ENCODE measurements at regions not wholly inside any gene's neighbourhood (a gene's known extent, or its start where the extent isn't known, plus 50 kb on each side); places are given as distances from the start of the nearest gene placed in this dataset.
"Not testable (repeated sequence)": the region's sequence is repeated elsewhere in the genome, so short reads cannot be mapped to it uniquely, and the experiment has no call there.

- H4K20me1 ChIP-seq (ENCODE audit: insufficient read depth, low read length); H3K9ac ChIP-seq (ENCODE audit: low read depth, low read length); H3K56ac ChIP-seq (ENCODE audit: extremely low read depth, insufficient read depth, low read length); H3K4me1 ChIP-seq (ENCODE audit: control insufficient read depth, insufficient read depth, low read length); H3K4me2 ChIP-seq (ENCODE audit: low read depth, low read length); H3K14ac ChIP-seq (replicated peaks; ENCODE audit: low read depth, low read length); H3K27ac ChIP-seq (ENCODE audit: insufficient read depth, low read length); DNase-seq; H4K8ac ChIP-seq (ENCODE audit: low read depth in 2 of 2, low read length in 2 of 2); H4K5ac ChIP-seq (ENCODE audit: low read depth, low read length); H3K9me3 ChIP-seq (ENCODE audit: control insufficient read depth, insufficient read depth, low read length); intact Hi-C loops (cut with micrococcal nuclease); H3K4ac ChIP-seq (ENCODE audit: low read depth, low read length); dilution Hi-C loops (cut with HindIII; ENCODE audit: low sequenced_read_pairs, unreplicated experiment); H2BK15ac ChIP-seq (ENCODE audit: low read depth, low read length); H4K91ac ChIP-seq (ENCODE audit: insufficient read depth, low read depth, low read length); POLR2A ChIA-PET (ENCODE audit: unreplicated experiment); CTCF ChIA-PET; H2BK5ac ChIP-seq (ENCODE audit: low read depth, low read length, poor library complexity, severe bottlenecking); H3K4me3 ChIP-seq (ENCODE audit: insufficient read depth, low read depth, low read length); H2BK20ac ChIP-seq (ENCODE audit: low read depth, low read length); H3K18ac ChIP-seq (ENCODE audit: low read depth, low read length); ATAC-seq (ENCODE audit: low read depth); H3K36me3 ChIP-seq (ENCODE audit: control insufficient read depth, insufficient read depth, low read length); BruUV-seq (replicated peaks); H3K79me1 ChIP-seq (ENCODE audit: low read depth in 1 of 2, low read length in 2 of 2); H3K9me1 ChIP-seq (ENCODE audit: insufficient read depth, low read length); H2BK120ac ChIP-seq (ENCODE audit: low read depth, low read length); H2AK5ac ChIP-seq (ENCODE audit: low read depth, low read length); in situ Hi-C loops (cut with MboI; ENCODE audit: low sequenced_read_pairs); H3K27me3 ChIP-seq (ENCODE audit: control insufficient read depth, insufficient read depth, low read length); H2AFZ ChIP-seq (replicated peaks; ENCODE audit: low read length, poor library complexity); H3K23ac ChIP-seq (ENCODE audit: low read depth, low read length); H2AK9ac ChIP-seq (replicated peaks; ENCODE audit: low read depth, low read length, poor library complexity): not testable (repeated sequence)
- 85% methylated on average over 18 of the region's 27 CpGs; no CpG with 5 or more reads in 1 of the 2 experiments for WGBS, 2 experiments (ENCODE audit: extremely low coverage in 2 of 2, insufficient read length in 1 of 2)
These were observed 202.9 kb downstream of the SPANXN4 start for GRCh38 chrX:143228600-143228999.

Data from IMR-90 (cell line).